IPS-NIHi7 (cell line): ENCODE measurements at regions not wholly inside any gene's neighbourhood (a gene's known extent, or its start where the extent isn't known, plus 50 kb on each side); places are given as distances from the start of the nearest gene placed in this dataset.
"Not testable (repeated sequence)": the region's sequence is repeated elsewhere in the genome, so short reads cannot be mapped to it uniquely, and the experiment has no call there.

Experiments used
- DNase-seq: peaks from one replicate; pipeline ENCODE4 v3.0.0; 2012; ENCODE audit warnings: mixed read lengths; ENCODE audit errors: extremely low spot score

DNA sequence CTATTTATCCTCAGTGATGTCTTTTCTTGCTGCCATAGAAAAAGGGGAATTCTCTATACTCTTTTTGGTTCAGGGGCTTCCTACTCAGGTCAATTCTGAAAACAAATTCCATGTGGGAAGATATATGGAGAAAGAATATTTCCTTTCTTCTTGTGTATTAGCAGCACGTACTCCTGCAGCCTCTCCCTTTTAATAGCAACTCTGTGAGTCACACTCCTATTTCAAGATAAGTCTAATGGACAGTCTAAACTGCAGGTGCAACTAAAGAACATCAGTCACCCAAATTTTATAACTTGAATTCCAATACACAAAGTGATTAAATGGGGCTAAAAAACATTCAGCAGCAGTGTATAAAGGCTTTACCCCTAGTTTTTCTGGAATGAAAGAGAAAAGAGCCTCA, 942.2 kb downstream of the CNTNAP5 start:
- no peak for DNase-seq

DNA sequence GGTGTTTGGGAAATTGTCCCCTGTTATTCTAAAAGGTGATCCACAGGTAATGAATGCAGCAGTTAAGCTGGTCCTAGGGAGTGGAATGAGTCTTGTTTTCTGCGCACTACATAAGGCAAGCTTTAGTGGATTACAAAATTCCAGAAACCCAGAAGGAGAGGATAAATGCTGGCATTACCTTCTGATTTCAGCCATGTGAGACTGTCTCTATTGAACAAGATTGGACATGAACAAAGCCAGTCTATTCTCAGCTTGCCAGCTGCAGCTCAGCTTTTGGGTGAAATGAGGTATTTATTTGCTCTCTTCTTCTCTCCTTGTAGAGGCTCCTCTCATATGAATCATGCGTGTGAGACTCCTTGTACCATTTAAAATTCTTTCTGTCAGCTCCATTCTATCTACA, 944.9 kb downstream of the CNTNAP5 start:
- no peak for DNase-seq

DNA sequence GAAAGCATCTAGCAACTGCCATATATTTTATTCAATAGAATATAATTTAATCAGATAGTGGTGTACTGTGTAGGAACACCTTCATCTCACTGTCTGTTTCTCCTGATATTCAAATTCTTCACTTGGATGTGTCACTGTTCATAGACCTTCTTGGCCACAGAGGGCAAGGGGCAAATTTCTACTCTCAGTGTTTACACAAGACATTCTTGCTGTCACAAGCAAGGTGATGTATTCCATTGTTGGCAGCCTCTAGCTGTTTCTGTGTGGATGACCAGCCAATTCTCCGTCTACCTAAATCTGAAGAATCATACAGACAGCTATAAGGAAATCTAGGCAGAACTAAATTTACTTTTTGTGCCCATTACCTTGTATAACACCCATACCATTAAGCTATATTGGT, 948.3 kb downstream of the CNTNAP5 start:
- no peak for DNase-seq

DNA sequence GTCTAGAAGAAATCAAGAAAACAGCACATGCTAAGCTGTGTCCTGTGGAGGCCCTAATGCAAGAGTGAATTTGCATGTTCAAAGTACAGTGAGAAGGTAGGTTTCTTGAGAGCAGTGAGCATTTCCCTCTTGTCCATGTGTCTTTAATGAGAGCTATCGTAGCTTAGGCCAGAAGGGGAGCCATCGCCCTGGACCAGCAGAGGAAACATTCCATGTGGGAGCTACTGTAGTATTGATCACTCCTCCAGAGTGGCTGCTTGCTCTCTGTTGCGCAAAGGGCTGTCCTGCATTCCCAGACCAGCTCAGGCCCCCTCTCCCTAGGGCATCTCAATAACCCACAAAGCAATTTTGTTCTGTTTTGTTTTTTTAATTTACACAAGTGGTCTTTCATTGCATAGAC, 950.1 kb downstream of the CNTNAP5 start:
- peak; percentile 22 for DNase-seq

DNA sequence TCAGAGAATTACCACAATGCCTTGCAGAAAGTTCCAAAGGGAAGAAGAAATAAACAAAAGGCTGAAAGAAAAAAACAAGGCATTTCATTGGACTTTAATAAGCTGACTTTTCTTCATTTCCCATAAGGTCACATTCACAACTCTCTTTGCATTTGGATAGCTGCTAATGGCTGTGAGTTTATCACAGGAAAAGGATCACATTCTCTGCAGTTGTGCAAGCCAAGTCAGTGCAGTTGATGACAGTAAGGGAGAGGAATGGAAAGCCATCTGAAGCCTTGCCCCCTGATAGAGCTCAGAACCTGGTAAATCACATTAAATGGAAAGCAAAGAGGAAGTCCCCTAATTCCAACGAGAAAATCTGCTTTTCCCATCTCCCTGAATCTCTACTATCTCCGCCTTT, 950.6 kb downstream of the CNTNAP5 start:
- DNase-seq: no peak

- DNase-seq: no peak
Measured at GRCh38 chr2:124978597-124978996, 953.5 kb downstream of the CNTNAP5 start.

DNA sequence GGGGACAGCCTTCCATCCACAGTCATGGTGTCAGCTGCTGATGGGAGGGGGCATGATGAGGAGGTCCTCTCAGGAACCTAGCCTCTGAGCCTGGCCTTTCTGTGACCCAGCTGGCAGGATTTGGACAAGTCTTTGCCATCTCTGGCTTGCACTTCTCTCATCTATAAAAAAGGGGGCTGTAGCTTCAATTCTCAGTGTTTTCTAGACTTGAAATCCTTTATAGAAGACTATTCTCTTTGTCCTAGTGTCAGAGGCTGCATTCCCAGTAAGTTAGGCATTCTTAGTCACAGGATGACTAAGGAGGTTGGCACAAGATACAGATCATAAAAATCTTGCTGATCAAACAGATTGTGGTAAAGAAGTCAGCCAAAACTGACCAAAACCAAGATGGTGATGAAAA, 958.5 kb downstream of the CNTNAP5 start:
- no peak for DNase-seq

DNA sequence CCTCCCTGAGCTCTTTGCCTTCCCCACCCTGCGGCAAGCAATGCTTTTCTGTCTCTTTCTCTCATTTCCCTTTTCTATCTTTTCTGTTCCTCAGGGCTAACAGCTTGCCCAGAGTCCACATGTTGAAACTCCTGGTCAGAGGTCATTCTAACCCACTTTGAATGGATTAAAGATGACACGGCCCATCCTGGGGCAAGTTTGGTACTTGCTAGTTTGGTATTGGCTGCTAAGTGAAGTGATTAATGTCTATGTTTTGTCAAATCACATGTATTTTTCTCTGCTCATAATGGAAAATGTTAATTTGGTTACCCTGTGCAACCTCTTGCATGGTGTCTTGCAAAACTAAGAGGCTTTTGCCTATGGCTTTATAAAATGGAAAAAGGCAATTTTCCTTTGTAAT, 960.2 kb downstream of the CNTNAP5 start:
- no peak for DNase-seq

- DNase-seq: no peak
Measured at GRCh38 chr2:124986136-124986535, 961.0 kb downstream of the CNTNAP5 start.

GRCh38 chr2:124986870-124987269, 961.8 kb downstream of the CNTNAP5 start:
- DNase-seq: not testable (repeated sequence)

DNA sequence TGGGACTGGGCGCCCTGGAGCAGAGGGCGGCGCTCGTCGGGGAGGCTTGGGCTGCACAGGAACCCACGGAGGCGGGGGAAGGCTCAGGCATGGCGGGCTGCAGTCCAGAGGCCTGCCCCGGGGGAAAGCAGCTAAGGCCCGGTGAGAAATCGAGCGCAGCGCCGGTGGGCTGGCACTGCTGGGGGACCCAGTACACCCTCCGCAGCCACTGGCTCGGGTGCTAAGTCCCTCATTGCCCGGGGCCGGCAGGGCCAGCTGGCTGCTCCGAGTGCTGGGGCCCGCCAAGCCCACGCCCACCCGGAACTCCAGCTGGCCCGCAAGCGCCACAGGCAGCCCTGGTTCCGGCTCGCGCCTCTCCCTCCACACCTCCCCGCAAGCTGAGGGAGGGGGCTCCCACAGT, 962.3 kb downstream of the CNTNAP5 start:
- not testable (repeated sequence) for DNase-seq

GRCh38 chr2:124988111-124988510, 963.0 kb downstream of the CNTNAP5 start:
- DNase-seq: no peak

DNA sequence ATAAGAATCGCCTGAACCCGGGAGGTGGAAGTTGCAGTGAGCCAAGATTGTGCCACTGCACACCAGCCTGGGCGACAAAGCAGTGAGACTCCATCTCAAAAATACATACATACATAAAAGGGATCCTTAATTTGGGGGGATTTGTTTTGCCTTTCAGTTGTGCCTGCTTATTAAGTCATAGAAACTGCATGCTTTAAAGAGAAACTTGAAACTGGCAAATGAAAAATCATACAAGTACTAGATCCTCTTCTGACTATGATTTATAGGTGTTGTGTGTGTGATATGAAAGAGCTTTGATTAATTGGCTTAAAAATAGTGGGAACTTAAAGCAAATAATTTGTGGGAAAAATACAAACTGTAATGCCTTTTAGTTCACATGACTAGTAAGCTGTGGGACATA, 963.7 kb downstream of the CNTNAP5 start:
- DNase-seq: no peak

DNA sequence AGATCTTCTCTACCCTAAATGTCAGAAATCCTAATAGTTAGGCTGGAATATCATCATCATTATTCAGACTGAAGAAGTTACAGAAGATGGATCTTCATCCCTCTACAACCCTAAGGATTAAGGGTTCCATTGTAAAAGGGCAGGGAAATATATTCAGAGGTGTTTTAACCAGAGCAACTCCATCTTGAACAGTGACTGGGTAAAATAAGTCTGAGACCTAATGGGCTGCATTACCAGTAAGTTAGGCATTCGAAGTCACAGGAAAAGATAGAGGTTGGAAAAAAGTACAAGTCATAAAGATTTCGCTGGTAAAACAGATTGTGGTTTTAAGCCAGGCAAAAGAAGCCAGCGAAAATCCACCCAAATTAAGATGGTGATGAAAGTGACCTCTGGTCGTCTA, 968.7 kb downstream of the CNTNAP5 start:
- DNase-seq: no peak

GRCh38 chr2:124995185-124995912, 970.3 kb downstream of the CNTNAP5 start:
- DNase-seq: no peak

GRCh38 chr2:124996406-124996805, 971.3 kb downstream of the CNTNAP5 start:
- no peak for DNase-seq

GRCh38 chr2:124999906-125000305, 974.8 kb downstream of the CNTNAP5 start:
- DNase-seq: no peak

- DNase-seq: no peak
Measured at GRCh38 chr2:125004106-125004800, 979.2 kb downstream of the CNTNAP5 start.

DNA sequence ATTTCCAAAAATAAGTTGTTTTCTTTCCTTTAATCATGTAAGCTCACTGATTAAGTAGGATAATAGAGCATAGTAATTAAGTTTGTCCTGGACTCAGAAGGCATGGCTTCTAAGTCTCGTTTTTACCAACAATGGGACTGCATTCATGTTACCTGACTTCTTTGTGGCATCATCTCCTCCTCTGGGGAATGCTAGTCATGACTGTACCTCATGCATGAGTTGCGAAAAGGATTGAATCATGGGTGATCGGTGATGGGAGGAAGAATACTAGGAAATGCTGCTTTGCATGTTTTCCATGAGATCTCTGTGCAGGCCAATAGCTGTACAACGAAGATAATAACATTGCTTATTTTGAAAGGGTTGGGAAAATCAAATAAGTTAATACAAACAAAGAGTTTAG, 981.6 kb downstream of the CNTNAP5 start:
- DNase-seq: no peak

GRCh38 chr2:125028721-125029120, 1003.6 kb downstream of the CNTNAP5 start:
- not testable (repeated sequence) for DNase-seq

DNA sequence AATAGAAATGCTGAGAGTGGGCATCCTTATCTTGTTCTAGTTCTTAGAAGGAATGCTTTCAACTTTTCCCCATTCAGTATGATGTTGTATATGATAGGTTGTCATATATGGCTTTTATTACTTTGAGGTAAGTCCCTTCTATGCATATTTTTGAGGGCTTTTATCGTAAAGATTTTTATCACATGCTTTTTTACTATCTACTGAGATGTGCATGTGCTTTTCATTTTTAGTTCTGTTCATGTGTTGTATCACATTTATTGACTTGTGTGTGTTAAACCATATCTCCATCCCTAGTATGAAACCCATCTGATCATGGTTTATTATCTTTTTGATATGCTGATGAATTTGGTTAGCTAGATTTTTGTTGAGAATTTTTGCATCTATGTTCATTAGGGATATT, 1008.8 kb downstream of the CNTNAP5 start:
- DNase-seq: no peak

DNA sequence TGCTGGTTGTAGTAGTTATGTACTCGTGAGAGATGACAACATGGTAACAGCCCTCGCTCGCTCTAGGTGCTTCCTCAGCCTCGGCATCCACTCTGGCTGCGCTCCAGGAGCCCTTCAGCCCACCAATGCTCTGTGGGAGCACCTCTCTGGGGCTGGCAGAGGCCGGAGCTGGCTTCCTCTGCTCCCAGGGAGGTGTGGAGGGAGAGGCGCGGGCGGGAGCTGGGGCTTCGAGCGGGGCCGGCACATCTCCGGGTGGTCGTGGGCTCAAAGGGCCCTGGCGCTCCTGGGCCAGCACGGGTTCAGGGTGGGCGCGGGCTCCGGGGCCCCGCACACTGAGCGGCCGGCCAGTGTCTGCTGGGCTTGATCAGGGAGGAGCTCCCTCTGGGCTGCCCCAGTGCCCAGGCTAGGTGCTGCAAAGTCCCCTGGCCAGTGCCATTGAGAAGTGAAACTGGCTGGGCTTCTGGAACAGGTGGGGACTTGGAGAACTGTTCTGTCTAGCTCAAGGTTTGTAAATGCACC, 1012.1 kb downstream of the CNTNAP5 start:
- DNase-seq: no peak

DNA sequence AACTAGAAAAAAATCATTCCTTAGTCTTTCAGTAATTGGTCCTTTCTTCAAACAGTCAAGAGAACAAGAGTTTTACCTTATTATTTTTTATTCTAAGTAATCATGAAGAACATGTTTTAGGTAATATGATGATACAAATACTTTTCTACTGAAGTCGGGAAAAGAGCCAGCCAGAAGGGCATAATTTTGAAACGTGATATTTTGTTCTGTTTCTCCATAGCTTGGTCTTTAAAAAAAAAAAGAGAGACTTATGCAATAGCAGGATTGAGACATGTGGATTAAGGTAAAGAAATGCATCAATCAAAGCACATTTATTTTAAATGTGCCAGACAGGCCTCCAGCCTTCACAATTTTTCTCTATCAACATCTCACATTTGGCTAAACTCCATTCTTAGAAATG, 1016.8 kb downstream of the CNTNAP5 start:
- no peak for DNase-seq
